GM18858 (cell line): ENCODE measurements at regions not wholly inside any gene's neighbourhood (a gene's known extent, or its start where the extent isn't known, plus 50 kb on each side); places are given as distances from the start of the nearest gene placed in this dataset.

Source experiments
- ATAC-seq: cut with Tn5 transposase; IDR thresholded peaks from one replicate; pipeline ENCODE4 v1.9.1; 2021; ENCODE audit not compliant: unreplicated experiment

GRCh38 chr14:61891810-61892209 is 129.6 kb downstream of the SNAPC1 start:
- ATAC-seq: no peak

- no peak for ATAC-seq
These were observed 131.2 kb downstream of the SNAPC1 start for GRCh38 chr14:61893371-61893940.

- no peak for ATAC-seq
These were observed 132.3 kb downstream of the SNAPC1 start for GRCh38 chr14:61894452-61895077.

- ATAC-seq: no peak
These were observed 135.1 kb downstream of the SNAPC1 start for GRCh38 chr14:61897300-61897699.

- no peak for ATAC-seq
These were observed 136.3 kb downstream of the SNAPC1 start for GRCh38 chr14:61898568-61898967.

- ATAC-seq: no peak
These were observed 137.3 kb downstream of the SNAPC1 start for GRCh38 chr14:61899497-61899896.

- ATAC-seq: no peak
These were observed 142.7 kb downstream of the SNAPC1 start for GRCh38 chr14:61904946-61905345.

- ATAC-seq: no peak
These were observed 149.4 kb downstream of the SNAPC1 start for GRCh38 chr14:61911574-61911973.

GRCh38 chr14:61918998-61919397 is 156.8 kb downstream of the SNAPC1 start:
- no peak for ATAC-seq

GRCh38 chr14:61923348-61923747 is 161.1 kb downstream of the SNAPC1 start:
- no peak for ATAC-seq

GRCh38 chr14:61925043-61925442 is 162.8 kb downstream of the SNAPC1 start:
- no peak for ATAC-seq

- no peak for ATAC-seq
These were observed 163.7 kb downstream of the SNAPC1 start for GRCh38 chr14:61925732-61926435.

GRCh38 chr14:61927060-61927459 is 164.8 kb downstream of the SNAPC1 start:
- no peak for ATAC-seq

GRCh38 chr14:61927520-61927919 is 165.3 kb downstream of the SNAPC1 start:
- no peak for ATAC-seq

- ATAC-seq: no peak
These were observed 166.1 kb downstream of the SNAPC1 start for GRCh38 chr14:61928300-61928699.

- no peak for ATAC-seq
These were observed 166.5 kb downstream of the SNAPC1 start for GRCh38 chr14:61928701-61929100.

GRCh38 chr14:61929651-61930050 is 167.4 kb downstream of the SNAPC1 start:
- ATAC-seq: no peak

GRCh38 chr14:61930101-61930857 is 168.1 kb downstream of the SNAPC1 start:
- no peak for ATAC-seq

- no peak for ATAC-seq
These were observed 170.8 kb downstream of the SNAPC1 start for GRCh38 chr14:61932974-61933373.

- ATAC-seq: no peak
These were observed 172.2 kb downstream of the SNAPC1 start for GRCh38 chr14:61934385-61934784.

- ATAC-seq: no peak
These were observed 177.6 kb downstream of the SNAPC1 start for GRCh38 chr14:61939776-61940175.
